TTC549 (cell line): ENCODE measurements at regions not wholly inside any gene's neighbourhood (a gene's known extent, or its start where the extent isn't known, plus 50 kb on each side); places are given as distances from the start of the nearest gene placed in this dataset.

Experiments used
- FAIRE-seq: peaks from 2 replicates; lab custom pipeline; 2012; peaks lifted over from hg19 to GRCh38; lab: Jason Lieb, UNC

- no peak for FAIRE-seq
Measured at GRCh38 chr3:103367481-103367880, 932.7 kb downstream of the ZPLD1 start.

GRCh38 chr3:103371411-103371810, 936.6 kb downstream of the ZPLD1 start:
- FAIRE-seq = no peak

DNA sequence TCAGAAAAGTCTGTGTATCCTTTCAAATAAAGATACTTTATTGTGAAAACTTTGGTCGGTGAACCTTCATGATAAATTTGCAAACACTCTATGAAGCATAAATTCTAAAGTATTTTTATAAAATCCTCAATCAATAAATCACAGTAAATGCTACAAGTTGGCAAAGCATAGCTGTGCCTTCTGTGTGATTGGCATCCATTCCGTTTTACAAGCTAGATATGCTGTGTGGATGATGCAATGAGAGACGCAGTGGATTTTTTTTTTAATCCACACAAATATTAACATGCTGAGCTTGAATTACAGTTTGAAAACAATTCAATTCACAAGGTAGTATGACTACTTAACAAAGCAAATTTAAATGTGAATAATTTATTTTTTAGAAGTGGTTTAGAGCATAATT, 937.2 kb downstream of the ZPLD1 start:
- FAIRE-seq = no peak

DNA sequence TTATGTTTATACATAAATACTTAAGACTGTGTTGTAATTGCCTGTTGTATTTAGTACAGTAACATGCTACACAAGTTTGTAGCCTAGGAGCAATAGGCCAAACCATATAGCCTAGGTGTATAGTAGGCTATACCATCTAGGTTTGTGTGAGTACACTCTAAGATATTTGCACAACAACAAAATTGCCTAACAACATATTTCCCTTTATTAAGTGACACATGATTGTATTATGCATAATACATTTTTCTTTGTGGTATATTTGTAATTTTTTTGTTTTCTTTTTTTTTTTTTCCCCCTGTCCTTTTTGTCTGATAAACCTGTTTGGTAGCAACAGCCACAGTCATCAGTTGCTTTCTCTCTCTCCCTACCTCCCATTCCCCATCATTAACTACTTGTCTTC, 945.6 kb downstream of the ZPLD1 start:
- FAIRE-seq = no peak

DNA sequence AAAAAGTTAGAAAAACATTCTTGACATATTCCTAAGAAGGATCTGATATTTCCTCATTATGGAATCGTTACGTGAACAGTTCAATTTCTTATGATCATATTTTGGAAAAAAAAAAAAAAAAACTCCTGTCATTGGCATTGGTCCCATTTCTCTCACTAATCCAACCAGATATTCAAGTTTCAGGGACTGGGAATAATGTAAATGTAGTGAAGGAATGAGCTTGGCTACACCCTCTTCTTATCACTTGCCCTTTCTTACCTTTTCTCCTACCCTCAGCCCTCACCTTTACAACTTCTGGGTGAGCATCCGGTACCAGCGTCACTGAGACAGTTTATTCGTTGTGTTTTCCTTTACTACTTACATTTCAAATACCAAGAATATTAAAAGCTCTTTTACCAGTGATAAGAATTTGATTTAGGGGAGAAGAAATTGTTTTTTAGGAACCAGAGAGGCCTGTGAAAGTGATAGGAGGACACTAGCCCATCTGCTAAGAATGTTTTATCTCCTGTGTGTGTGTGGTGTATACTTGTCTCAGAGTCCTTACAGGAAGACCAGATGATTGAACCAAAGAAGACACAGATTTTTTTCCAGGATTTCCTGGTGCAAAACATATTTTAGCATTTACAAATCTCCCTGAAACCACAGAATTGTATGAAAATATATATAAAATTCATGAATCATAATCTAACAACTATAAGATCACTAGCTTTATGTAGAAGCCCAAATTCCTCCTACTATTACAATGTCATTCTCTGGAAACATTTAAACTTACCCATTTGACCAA, 946.7 kb downstream of the ZPLD1 start:
- FAIRE-seq = no peak

DNA sequence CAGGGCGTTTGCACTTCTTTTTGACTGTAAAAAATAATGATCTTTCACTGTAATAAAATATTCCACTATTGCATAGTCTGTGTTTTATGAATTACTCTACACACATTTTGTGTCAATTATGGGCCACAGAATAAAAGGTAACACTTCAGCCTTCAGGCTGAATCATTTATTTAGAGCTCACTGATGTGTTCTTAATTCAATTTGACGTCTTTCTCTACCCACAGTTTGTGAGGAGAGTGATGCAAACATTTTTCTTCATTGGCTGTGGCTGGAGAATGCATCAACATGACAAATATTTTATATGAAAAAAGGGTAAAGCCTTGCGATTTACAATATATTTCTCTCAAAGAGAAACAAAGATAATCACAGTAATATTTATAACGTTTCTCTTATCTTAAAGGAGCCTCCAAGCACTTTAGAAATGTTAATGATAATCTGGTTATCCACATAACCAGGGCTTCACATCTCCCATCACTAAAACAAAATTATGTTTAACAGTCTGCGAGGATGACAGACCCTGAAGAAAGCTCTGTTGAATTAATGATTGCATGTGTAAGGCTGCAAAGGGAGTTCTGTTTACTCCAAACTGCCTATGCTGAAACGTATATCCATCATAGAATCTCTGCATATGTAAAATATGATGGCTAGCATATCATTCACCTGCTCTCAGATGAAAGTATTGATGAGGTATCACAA, 951.3 kb downstream of the ZPLD1 start:
- no peak for FAIRE-seq

GRCh38 chr3:103388214-103388613, 953.4 kb downstream of the ZPLD1 start:
- no peak for FAIRE-seq

DNA sequence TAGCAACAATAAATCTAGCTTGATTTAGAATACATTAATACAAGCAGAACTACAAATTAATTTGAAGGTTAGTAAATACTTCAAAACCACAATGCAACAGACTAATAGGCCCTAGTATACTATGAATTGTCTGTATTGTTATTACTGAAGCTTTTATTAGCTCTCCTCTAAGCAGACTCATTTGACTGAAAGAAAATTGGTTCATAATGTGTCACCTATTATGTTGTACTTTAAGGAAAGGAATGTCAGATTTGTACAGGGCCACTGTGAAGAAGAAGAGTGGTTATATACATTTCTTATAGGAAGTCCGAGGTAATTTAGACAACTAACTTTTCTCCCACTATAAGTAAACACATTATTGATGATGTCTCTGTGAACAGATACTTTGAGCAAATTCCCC, 954.5 kb downstream of the ZPLD1 start:
- no peak for FAIRE-seq

DNA sequence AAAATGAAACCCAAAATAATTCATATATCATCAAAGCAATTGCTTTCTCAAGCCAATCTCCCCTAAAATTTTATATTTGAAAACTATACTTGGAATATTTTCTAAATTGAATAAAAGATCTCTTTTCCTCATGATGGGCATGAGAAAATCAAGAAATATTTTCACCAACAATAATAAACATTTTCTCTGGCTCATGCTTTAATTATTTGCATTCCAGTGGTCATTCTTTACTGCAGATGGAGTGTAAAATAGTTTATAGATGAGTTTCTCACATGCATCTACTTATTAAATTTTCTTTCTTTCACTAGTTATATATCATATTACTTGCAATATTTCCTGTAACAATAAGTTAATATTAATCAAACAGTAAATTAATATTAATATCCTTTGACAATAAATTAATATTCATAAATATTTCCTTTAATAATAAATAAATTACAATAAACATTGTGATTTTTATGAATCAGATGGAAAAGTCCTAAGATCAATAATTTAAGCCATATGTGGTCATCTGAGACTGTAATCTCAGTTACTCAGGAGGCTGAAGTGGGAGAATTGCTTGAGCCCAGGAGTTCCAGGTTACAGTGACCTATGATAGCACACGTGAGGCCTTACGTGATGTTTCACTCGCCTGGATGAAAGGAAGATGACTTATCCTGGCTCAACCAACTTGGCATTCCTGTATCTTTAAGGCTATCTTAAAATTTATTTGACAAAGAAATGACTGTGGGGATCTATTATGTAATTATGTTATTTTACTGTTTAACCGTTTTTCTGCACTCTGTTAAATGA, 958.8 kb downstream of the ZPLD1 start:
- FAIRE-seq = no peak

DNA sequence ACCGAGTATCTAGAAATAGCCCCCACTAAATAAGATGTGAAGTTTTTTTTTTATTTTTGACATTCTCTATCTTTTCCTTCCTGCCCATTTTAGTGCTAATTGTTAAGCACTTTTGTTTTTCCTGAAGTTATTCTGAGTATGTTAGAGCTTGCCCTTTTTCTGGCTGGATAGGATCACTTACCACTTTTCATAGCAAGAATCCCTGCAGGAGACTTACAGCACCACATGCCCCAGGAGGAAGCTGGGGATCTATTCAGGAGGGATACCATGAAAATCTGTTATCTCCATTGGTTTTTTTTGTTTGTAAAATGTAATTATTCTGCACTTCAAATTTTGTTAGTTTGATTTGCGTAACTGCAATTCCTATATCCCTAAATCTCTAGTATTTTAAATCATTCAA, 968.4 kb downstream of the ZPLD1 start:
- FAIRE-seq = no peak

- no peak for FAIRE-seq
Measured at GRCh38 chr3:103406320-103406850, 971.6 kb downstream of the ZPLD1 start.

- FAIRE-seq = no peak
Measured at GRCh38 chr3:103410231-103410630, 975.4 kb downstream of the ZPLD1 start.

DNA sequence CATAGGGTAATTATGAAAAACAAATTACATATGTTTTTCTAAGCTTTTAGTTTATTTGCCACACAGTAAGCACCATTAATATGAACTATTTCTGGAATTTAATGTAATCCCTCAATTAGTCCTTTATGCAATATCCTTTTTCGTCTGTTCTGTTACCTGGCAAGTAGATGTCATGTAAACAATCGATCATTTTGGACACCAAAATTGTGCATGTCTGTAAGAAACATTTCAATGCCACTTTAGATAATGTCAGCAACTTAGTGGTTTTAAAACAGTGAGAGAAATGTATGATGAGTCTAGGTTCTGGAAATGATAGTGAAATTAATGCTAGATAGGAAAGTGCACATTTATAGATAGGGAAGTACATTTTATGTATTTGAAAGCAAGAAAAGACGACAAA, 986.6 kb downstream of the ZPLD1 start:
- no peak for FAIRE-seq

GRCh38 chr3:103437883-103438282, 1003.1 kb downstream of the ZPLD1 start:
- no peak for FAIRE-seq

DNA sequence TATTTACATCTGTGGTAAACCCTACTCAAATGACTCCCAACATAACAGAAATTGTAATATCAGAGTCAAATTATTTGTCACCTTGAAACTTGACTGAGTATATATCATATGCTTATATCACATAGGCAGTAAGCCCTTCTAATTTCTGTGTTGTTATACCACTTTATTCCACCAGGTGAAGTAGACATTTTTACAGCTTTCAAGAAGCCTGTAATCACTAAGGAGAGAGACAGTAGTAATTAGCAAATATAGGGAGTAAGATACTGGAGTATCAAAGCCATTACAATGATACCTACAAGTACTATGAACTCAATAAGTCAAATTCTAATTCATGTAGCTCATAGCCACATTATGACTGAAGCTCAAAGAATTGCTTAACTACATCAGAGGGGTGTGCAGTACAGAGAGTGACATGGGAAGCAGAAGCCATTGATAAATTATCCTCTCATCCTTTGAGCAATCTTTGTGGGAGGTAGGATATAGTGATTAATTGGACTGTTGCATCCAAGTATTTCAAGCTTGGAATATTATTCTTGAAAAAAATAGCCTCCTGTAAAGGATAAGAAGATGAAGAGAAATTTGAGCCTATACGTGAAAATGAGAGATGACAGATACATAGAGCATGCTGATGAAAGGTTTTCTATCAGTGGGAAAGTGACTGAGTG, 1005.9 kb downstream of the ZPLD1 start:
- FAIRE-seq = no peak

- FAIRE-seq = no peak
Measured at GRCh38 chr3:103446953-103447629, 1012.3 kb downstream of the ZPLD1 start.

- no peak for FAIRE-seq
Measured at GRCh38 chr3:103453152-103453551, 1018.3 kb downstream of the ZPLD1 start.

- no peak for FAIRE-seq
Measured at GRCh38 chr3:103459815-103460214, 1025.0 kb downstream of the ZPLD1 start.

DNA sequence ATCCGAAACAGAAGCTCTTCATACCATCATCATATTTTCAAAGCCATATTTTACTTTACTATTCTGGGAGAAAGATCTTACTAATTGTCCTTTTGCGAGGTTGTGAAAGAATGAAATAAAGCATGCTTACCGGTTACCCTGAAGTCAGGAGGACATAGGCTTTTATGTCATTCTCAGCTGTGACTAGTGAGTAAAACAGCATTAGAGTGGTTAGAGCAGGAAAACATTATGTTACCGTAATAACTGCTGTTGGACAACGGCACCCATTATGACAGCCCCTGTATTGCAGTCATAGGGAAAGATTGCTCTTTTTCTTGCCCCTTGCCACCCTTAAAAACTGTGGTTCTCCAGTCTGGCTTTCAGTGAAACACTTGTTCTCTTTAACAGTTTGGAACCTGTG, 1035.7 kb downstream of the ZPLD1 start:
- no peak for FAIRE-seq

DNA sequence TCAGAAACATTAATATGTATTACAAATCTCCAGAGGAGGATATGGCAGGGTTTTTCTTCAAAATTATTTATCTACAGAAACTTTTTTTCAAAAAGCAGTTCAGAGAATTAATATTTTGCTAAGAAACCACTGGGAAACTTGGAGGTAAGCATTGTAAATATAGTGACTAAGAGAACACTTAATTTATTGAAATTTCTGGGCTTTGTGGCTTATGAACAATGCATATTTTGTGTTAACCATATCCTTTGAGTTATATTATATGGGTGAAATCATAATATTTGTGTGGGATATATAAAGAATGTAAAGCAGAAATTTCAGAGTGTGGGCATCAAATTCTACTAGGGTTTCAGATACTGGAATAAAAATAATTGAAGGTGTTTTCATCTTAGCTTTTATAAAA, 1059.2 kb downstream of the ZPLD1 start:
- no peak for FAIRE-seq

DNA sequence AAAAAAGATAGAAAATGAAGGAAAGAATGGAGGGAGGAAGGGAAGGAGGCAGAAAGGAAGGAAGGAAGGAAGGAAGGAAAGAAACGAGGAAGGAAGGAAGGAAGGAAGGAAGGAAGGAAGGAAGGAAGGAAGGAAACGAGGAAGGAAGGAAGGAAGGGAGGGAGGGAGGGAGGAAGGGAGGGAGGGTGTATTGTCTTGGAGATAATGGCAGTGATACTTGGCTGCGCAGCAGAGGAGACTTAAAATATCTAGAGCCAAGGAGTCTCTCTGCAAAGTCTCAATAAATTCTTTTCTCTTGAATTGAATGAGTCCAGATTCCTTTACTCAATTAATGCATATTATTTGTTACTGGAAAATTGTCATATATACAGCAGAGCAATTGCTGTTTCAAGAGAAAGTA, 1059.7 kb downstream of the ZPLD1 start:
- no peak for FAIRE-seq

GRCh38 chr3:103495186-103495585, 1060.4 kb downstream of the ZPLD1 start:
- no peak for FAIRE-seq
